Keratinocyte (primary cell): ENCODE measurements at regions not wholly inside any gene's neighbourhood (a gene's known extent, or its start where the extent isn't known, plus 50 kb on each side); places are given as distances from the start of the nearest gene placed in this dataset.

Source experiments
- DNase-seq: peaks from one replicate; pipeline ENCODE4 v3.0.0-alpha.2; 2011; ENCODE audit warnings: low read depth, missing footprints, low spot score
- FAIRE-seq: peaks from 2 replicates; lab custom pipeline; 2011; peaks lifted over from hg19 to GRCh38; lab: Jason Lieb, UNC
- H2AFZ ChIP-seq: 2 replicates; pipeline ENCODE4 v1.6.0; 2012; ENCODE audit warnings: low read length, control low read depth, inconsistent platforms; ENCODE audit not compliant: control insufficient read depth
- H3K27ac ChIP-seq: 2 replicates; pipeline ENCODE4 v1.5.1; 2011; ENCODE audit warnings: low read length; ENCODE audit not compliant: control insufficient read depth, insufficient read depth
- H3K27me3 ChIP-seq: 3 replicates; pipeline ENCODE4 v1.6.0; 2011; ENCODE audit warnings: low read length; ENCODE audit not compliant: control insufficient read depth, insufficient read depth; ENCODE audit errors: extremely low read depth
- H3K36me3 ChIP-seq, 2 experiments: 2 replicates in 1 of 2; 3 replicates in 1 of 2; pipeline ENCODE4 v1.5.1; 2011; ENCODE audit warnings: low read length in 2 of 2, mild to moderate bottlenecking in 1 of 2; ENCODE audit not compliant: control insufficient read depth in 2 of 2, insufficient read depth in 2 of 2; ENCODE audit errors: extremely low read depth in 1 of 2
- H3K4me1 ChIP-seq: 3 replicates; pipeline ENCODE4 v1.5.1; 2011; ENCODE audit warnings: low read length; ENCODE audit not compliant: control insufficient read depth, insufficient read depth; ENCODE audit errors: extremely low read depth
- H3K4me2 ChIP-seq: 3 replicates; pipeline ENCODE4 v1.6.0; 2011; ENCODE audit warnings: low read depth, low read length; ENCODE audit not compliant: control insufficient read depth, insufficient read depth; ENCODE audit errors: extremely low read depth
- H3K4me3 ChIP-seq, 3 experiments: fragments of 200-600 bp in 1 of 3; sonication (generic) in 1 of 3; 2 replicates in 2 of 3; 3 replicates in 1 of 3; pipeline ENCODE4 v1.5.1; 2011 to 2016; ENCODE audit warnings: low read length in 3 of 3, mild to moderate bottlenecking in 3 of 3, control low read depth in 2 of 3, inconsistent platforms in 1 of 3, low read depth in 1 of 3, mixed read lengths in 1 of 3, mixed run types in 1 of 3, moderate library complexity in 1 of 3; ENCODE audit not compliant: control insufficient read depth in 2 of 3, insufficient read depth in 2 of 3; ENCODE audit errors: extremely low read depth in 1 of 3
- H3K79me2 ChIP-seq: 2 replicates; pipeline ENCODE4 v1.6.0; 2012; ENCODE audit warnings: low read length; ENCODE audit not compliant: control insufficient read depth, insufficient read depth
- H3K9ac ChIP-seq: 3 replicates; pipeline ENCODE4 v1.6.0; 2011; ENCODE audit warnings: low read length; ENCODE audit not compliant: control insufficient read depth, insufficient read depth; ENCODE audit errors: extremely low read depth
- H3K9me1 ChIP-seq: 3 replicates; pipeline ENCODE4 v1.6.0; 2011; ENCODE audit warnings: low read length; ENCODE audit not compliant: control insufficient read depth, insufficient read depth; ENCODE audit errors: extremely low read depth
- H3K9me3 ChIP-seq: 2 replicates; pipeline ENCODE4 v1.5.1; 2012; ENCODE audit warnings: low read depth, low read length; ENCODE audit not compliant: control insufficient read depth
- H4K20me1 ChIP-seq: 3 replicates; pipeline ENCODE4 v1.6.0; 2011; ENCODE audit warnings: low read length; ENCODE audit not compliant: control insufficient read depth, insufficient read depth; ENCODE audit errors: extremely low read depth
- CTCF ChIP-seq, 3 experiments: IDR thresholded peaks in 1 of 3; conservative IDR thresholded peaks in 1 of 3; optimal IDR thresholded peaks in 1 of 3; 2 replicates in 2 of 3; 3 replicates in 1 of 3; pipeline versions ENCODE3 to v1.5.1; 2011; ENCODE audit warnings: low read length in 3 of 3, mild to moderate bottlenecking in 3 of 3, moderate library complexity in 2 of 3, control low read depth in 1 of 3, inconsistent platforms in 1 of 3; ENCODE audit not compliant: insufficient read depth in 2 of 3; ENCODE audit errors: extremely low read depth in 1 of 3
- EZH2 ChIP-seq: IDR thresholded peaks from one replicate; pipeline ENCODE4 v1.6.1; 2012; ENCODE audit warnings: inconsistent platforms, mild to moderate bottlenecking, low read length, moderate library complexity
- dilution Hi-C: fragments of 300-500 bp; cut with MboI; formaldehyde crosslinking; loops from one replicate; pipeline ENCODE4 v1.7.0; 2020; ENCODE audit warnings: low sequenced_read_pairs; ENCODE audit not compliant: extremely low pct_ligation_motif_present

DNA sequence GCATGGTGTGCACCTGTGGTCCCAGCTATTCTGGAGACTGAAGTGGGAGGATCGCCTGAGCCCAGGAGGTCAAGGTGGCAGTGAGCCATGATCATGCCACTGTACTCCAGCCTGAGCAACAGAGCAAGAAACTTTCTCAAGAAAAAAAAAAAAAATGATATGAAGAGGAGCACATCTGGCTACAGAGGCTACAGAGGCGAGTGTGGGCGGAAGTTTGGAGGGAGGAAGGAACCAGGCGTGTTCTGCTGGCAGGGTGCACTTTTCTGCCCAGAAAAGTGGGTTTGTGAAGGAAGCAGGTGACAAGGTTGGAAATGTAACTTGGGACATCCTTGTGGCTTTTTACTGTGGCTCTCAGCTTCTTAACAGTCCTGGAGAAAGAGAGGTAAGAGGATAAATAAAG, 96.7 kb downstream of the SNX5 start:
- no peak overlapping the region for H3K9ac ChIP-seq
- no peaks in the 10 kb centered on the region for H4K20me1 ChIP-seq
- no peak overlapping the region for H3K27ac ChIP-seq
- H3K79me2 ChIP-seq = no peaks in the 10 kb centered on the region
- H3K4me1 ChIP-seq = no peaks in the 10 kb centered on the region
- no peak overlapping the region for H3K4me3 ChIP-seq
- no peaks in the 10 kb centered on the region for H3K9me1 ChIP-seq
- no peak overlapping the region for H3K4me2 ChIP-seq
- dilution Hi-C loops = no loop called here
- no peaks in the 10 kb centered on the region for H3K36me3 ChIP-seq
- FAIRE-seq (no peak), DNase-seq (no peak)
- no peak overlapping the region for H2AFZ ChIP-seq
- H3K9me3 ChIP-seq = no peaks in the 10 kb centered on the region
- TF ChIP-seq CTCF (optimal IDR thresholded peaks at IDR 0.05 in 1 of 3, IDR thresholded peaks at IDR 0.05 in 1 of 3, conservative IDR thresholded peaks at IDR 0.05 in 1 of 3; ENCODE audit: extremely low read depth in 1 of 3, insufficient read depth in 2 of 3, low read length in 3 of 3) (no peak), EZH2 (no peak)
- H3K27me3 ChIP-seq = peaks cover 28% of the 10 kb centered on the region

- DNase-seq = no peak
- no peak overlapping the region for H3K9ac ChIP-seq
- H3K27ac ChIP-seq = no peak overlapping the region
- no peaks in the 10 kb centered on the region for H3K4me1 ChIP-seq
- dilution Hi-C loops = no loop called here
- no peaks in the 10 kb centered on the region for H3K79me2 ChIP-seq
- H2AFZ ChIP-seq = no peak overlapping the region
- FAIRE-seq = no peak
- no peak for TF ChIP-seq CTCF (optimal IDR thresholded peaks at IDR 0.05 in 1 of 3, IDR thresholded peaks at IDR 0.05 in 1 of 3, conservative IDR thresholded peaks at IDR 0.05 in 1 of 3; ENCODE audit: extremely low read depth in 1 of 3, insufficient read depth in 2 of 3, low read length in 3 of 3)
- no peak for TF ChIP-seq EZH2
- H3K4me3 ChIP-seq = no peak overlapping the region
- H3K4me2 ChIP-seq = no peak overlapping the region
- no peaks in the 10 kb centered on the region for H4K20me1 ChIP-seq
- H3K27me3 ChIP-seq = peaks cover 28% of the 10 kb centered on the region
- H3K36me3 ChIP-seq = no peaks in the 10 kb centered on the region
- no peaks in the 10 kb centered on the region for H3K9me3 ChIP-seq
- H3K9me1 ChIP-seq = no peaks in the 10 kb centered on the region
Observed at GRCh38 chr20:17871181-17871580, 97.4 kb downstream of the SNX5 start.
